ENCODE measurements at regions not wholly inside any gene's neighbourhood (a gene's known extent, or its start where the extent isn't known, plus 50 kb on each side); places are given as distances from the start of the nearest gene placed in this dataset.

GRCh38 chrX:6311540-6311939 lies 82.9 kb upstream of the NLGN4X start:
- H3K27ac ChIP-seq (replicated peaks), result no peak overlapping the region
- no peak for TF ChIP-seq REST (IDR thresholded peaks at IDR 0.05; ENCODE audit: insufficient replicate concordance, low read depth)
- TF ChIP-seq SPI1 (IDR thresholded peaks at IDR 0.05; ENCODE audit: borderline replicate concordance, low read depth), result no peak
- no peak for TF ChIP-seq POLR2AphosphoS5 (IDR thresholded peaks at IDR 0.05; ENCODE audit: low read depth)
- no peak for TF ChIP-seq GABPA (IDR thresholded peaks at IDR 0.05; ENCODE audit: low read depth)
- TF ChIP-seq CTCF (IDR thresholded peaks at IDR 0.05; ENCODE audit: insufficient read depth, low read length), result no peak
- H3K4me3 ChIP-seq (replicated peaks; ENCODE audit: insufficient read depth, low read length), result no peak overlapping the region
- DNase-seq (ENCODE audit: low read depth in 1 of 2, low spot score in 1 of 2), result no peak
- H3K27me3 ChIP-seq (ENCODE audit: insufficient read depth, poor library complexity, severe bottlenecking), result no peaks in the 10 kb centered on the region

DNA sequence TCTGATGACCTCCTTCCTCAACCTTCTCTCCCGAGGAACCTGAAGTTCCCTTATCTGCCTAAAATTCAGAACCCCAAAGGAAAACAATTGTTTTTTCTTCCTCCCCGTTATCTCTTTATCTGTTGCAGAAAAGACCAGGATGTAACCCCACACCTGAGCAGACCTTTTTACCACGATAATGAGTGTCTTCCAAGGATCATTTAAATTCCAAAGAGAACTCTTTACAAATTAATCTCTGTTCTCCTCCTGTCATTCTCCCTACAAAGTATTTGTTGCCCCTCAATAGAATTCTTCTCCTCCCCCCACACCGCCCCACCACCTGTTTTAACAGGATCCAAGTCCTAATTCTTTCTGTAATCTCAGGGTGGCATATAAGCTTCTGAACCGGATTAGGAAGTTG lies 78.5 kb upstream of the NLGN4X start:
- Histone ChIP-seq H3K27me3 (ENCODE audit: insufficient read depth, poor library complexity, severe bottlenecking) (no peaks in the 10 kb centered on the region), H3K4me3 (replicated peaks; ENCODE audit: insufficient read depth, low read length) (no peak overlapping the region), H3K27ac (replicated peaks) (no peak overlapping the region)
- no peak for TF ChIP-seq GABPA (IDR thresholded peaks at IDR 0.05; ENCODE audit: low read depth)
- no peak for DNase-seq (ENCODE audit: low read depth in 1 of 2, low spot score in 1 of 2)

- H3K27ac ChIP-seq (replicated peaks), result no peak overlapping the region
- TF ChIP-seq CTCF (IDR thresholded peaks at IDR 0.05; ENCODE audit: insufficient read depth, low read length), result no peak
- TF ChIP-seq GABPA (IDR thresholded peaks at IDR 0.05; ENCODE audit: low read depth), result no peak
- no peak for TF ChIP-seq POLR2AphosphoS5 (IDR thresholded peaks at IDR 0.05; ENCODE audit: low read depth)
- TF ChIP-seq REST (IDR thresholded peaks at IDR 0.05; ENCODE audit: insufficient replicate concordance, low read depth), result no peak
- no peak for TF ChIP-seq SPI1 (IDR thresholded peaks at IDR 0.05; ENCODE audit: borderline replicate concordance, low read depth)
- no peak overlapping the region for H3K4me3 ChIP-seq (replicated peaks; ENCODE audit: insufficient read depth, low read length)
- H3K27me3 ChIP-seq (ENCODE audit: insufficient read depth, poor library complexity, severe bottlenecking), result no peaks in the 10 kb centered on the region
- DNase-seq (ENCODE audit: low read depth in 1 of 2, low spot score in 1 of 2), result no peak
Observed at GRCh38 chrX:6299724-6300123, 71.1 kb upstream of the NLGN4X start.

- Histone ChIP-seq H3K4me3 (replicated peaks; ENCODE audit: insufficient read depth, low read length) (no peak overlapping the region), H3K27ac (replicated peaks) (no peak overlapping the region), H3K27me3 (ENCODE audit: insufficient read depth, poor library complexity, severe bottlenecking) (no peaks in the 10 kb centered on the region)
- no peak for DNase-seq (ENCODE audit: low read depth in 1 of 2, low spot score in 1 of 2)
- TF ChIP-seq POLR2AphosphoS5 (IDR thresholded peaks at IDR 0.05; ENCODE audit: low read depth) (no peak), CTCF (IDR thresholded peaks at IDR 0.05; ENCODE audit: insufficient read depth, low read length) (no peak), REST (IDR thresholded peaks at IDR 0.05; ENCODE audit: insufficient replicate concordance, low read depth) (no peak), GABPA (IDR thresholded peaks at IDR 0.05; ENCODE audit: low read depth) (no peak), SPI1 (IDR thresholded peaks at IDR 0.05; ENCODE audit: borderline replicate concordance, low read depth) (no peak)
Observed at GRCh38 chrX:6293716-6294115, 65.0 kb upstream of the NLGN4X start.

Measured in HL-60 (cell line).